ENCODE measurements at regions not wholly inside any gene's neighbourhood (a gene's known extent, or its start where the extent isn't known, plus 50 kb on each side); places are given as distances from the start of the nearest gene placed in this dataset.
"Not testable (repeated sequence)": the region's sequence is repeated elsewhere in the genome, so short reads cannot be mapped to it uniquely, and the experiment has no call there.

DNA sequence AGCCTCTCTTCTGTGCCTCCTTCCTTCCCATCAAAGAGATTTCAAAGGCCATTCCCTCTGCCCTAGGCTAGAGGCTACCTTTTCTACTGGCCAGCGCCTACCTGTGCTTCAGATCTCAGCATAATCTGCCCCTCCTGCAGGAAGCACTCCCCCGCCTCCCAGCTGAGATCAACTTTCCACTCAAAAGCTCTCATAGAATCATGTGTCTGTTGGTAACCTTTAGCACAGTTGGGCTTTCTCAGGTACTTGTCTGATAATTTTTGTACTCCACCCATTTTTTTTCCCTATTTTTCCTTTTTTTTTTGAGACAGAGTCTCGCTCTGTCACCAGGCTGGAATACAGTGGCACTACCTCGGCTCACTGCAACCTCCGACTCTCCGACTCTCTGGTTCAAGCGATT, 231.0 kb upstream of the PRSS58 start:
- no peak overlapping the region for H3K4me3 ChIP-seq
- intact Hi-C loops (cut with DNase I, micrococcal nuclease) = no loop called here
- no peaks in the 10 kb centered on the region for H3K9me3 ChIP-seq
- no peaks in the 10 kb centered on the region for H3K4me1 ChIP-seq (ENCODE audit: low read depth)
- H3K36me3 ChIP-seq (ENCODE audit: low read depth) = no peaks in the 10 kb centered on the region
- TF ChIP-seq, protein P1, sequence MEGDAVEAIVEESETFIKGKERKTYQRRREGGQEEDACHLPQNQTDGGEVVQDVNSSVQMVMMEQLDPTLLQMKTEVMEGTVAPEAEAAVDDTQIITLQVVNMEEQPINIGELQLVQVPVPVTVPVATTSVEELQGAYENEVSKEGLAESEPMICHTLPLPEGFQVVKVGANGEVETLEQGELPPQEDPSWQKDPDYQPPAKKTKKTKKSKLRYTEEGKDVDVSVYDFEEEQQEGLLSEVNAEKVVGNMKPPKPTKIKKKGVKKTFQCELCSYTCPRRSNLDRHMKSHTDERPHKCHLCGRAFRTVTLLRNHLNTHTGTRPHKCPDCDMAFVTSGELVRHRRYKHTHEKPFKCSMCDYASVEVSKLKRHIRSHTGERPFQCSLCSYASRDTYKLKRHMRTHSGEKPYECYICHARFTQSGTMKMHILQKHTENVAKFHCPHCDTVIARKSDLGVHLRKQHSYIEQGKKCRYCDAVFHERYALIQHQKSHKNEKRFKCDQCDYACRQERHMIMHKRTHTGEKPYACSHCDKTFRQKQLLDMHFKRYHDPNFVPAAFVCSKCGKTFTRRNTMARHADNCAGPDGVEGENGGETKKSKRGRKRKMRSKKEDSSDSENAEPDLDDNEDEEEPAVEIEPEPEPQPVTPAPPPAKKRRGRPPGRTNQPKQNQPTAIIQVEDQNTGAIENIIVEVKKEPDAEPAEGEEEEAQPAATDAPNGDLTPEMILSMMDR (IDR thresholded peaks at IDR 0.05) = no peak
- ATAC-seq = peak; percentile 75
- DNase-seq = no peak

DNA sequence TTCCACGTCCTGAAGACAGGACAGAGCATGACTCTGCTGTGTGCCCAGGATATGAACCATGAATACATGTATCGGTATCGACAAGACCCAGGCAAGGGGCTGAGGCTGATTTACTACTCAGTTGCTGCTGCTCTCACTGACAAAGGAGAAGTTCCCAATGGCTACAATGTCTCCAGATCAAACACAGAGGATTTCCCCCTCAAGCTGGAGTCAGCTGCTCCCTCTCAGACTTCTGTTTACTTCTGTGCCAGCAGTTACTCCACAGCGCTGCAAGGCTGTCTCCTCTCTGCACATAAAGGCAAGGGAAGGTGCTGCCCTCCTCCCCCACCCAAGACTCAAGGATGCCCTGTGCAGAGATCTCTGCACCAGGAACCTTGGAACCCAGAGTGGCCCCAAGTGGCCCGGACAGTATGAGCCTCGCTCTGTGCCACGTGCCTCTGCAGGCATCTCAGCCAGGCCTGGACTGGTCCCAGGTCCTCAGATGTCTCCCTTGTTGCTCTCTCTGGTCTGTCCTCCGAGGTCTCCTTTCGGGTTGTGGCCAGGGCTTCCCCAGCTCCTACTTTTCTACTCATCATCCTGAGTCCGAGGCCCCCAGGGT, 230.3 kb upstream of the PRSS58 start:
- Histone ChIP-seq H3K36me3 (ENCODE audit: low read depth) (no peaks in the 10 kb centered on the region), H3K9me3 (no peaks in the 10 kb centered on the region), H3K4me3 (no peak overlapping the region), H3K4me1 (ENCODE audit: low read depth) (peaks cover under 1% of the 10 kb centered on the region)
- intact Hi-C loops (cut with DNase I, micrococcal nuclease) = no loop called here
- ATAC-seq (peak; percentile 35), DNase-seq (no peak)
- TF ChIP-seq, protein P1 (IDR thresholded peaks at IDR 0.05) = no peak

DNA sequence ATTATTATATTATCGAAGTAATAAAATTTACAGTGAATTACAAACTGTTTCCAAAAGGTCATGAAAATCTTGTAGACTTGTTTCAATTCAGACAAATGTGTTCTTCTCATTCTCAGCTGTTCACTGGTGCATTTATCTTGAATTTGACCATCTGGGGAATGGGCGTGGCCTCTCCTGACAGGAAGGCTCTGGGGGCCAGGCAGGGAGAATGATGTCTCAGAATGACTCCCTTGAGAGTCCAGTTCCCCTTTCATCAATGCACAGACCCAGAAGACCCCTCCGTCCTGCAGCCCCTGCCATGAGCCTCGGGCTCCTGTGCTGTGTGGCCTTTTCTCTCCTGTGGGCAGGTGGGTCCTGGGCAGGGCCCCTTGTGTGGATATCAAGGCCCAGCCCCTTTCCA, 229.7 kb upstream of the PRSS58 start:
- intact Hi-C loops (cut with DNase I, micrococcal nuclease); DNase-seq; H3K9me3 ChIP-seq; H3K4me1 ChIP-seq (ENCODE audit: low read depth); H3K36me3 ChIP-seq (ENCODE audit: low read depth); ATAC-seq; H3K4me3 ChIP-seq: not testable (repeated sequence)

DNA sequence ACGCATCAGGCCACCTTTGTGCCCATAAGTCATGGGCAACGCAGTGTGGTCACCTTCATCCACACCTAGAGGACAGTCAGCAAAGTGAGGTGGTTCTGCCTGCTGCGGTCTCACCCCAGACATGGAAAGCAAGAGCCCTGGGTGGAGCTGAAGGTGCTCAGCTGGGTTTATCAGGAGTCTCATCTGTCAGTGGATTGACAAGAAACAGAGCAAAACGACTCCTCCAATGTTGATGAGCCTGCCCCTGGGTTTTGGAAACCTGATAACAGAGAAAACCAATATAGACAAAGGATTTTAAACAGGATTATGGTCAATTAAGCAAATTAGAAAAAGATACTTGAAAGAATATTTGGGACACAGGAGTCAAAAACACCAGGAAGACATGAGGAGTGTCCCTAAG, 229.3 kb upstream of the PRSS58 start:
- Histone ChIP-seq H3K4me3 (no peak overlapping the region), H3K9me3 (no peaks in the 10 kb centered on the region), H3K4me1 (ENCODE audit: low read depth) (peaks cover 4% of the 10 kb centered on the region), H3K36me3 (ENCODE audit: low read depth) (no peaks in the 10 kb centered on the region)
- ATAC-seq (no peak), DNase-seq (no peak)
- intact Hi-C loops (cut with DNase I, micrococcal nuclease) = no loop called here
- TF ChIP-seq, protein P1 (IDR thresholded peaks at IDR 0.05) = no peak

DNA sequence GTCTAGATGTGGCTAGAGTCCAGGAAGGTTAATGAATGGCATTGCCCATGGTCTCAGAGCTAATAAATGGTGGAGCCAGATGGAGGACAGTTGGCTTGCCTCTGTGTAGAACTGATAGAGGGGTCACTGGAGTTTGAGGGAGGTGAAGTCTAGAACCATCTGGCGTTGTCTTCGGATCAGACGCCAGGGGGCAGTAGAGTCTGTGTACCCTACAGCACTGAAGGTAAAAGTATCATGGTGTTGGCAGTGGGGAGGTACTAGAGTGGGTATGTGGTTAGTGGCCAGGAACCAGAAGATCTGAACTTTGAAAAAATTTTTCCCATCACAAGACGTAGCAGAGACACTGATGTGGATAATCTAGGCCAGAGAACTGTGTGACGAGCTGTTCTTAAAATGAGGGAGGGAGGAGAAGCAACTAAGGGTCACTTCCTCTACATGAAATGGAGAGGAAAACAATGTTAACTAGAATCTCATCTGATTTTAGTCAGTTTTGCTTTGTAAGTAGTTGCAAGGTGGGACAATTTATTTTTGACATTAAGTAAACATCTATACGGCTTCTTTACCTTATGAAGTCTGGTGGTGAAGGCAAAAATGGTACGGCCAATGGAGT, 227.9 kb upstream of the PRSS58 start:
- Histone ChIP-seq H3K36me3 (ENCODE audit: low read depth) (no peaks in the 10 kb centered on the region), H3K4me3 (no peak overlapping the region), H3K9me3 (no peaks in the 10 kb centered on the region), H3K4me1 (ENCODE audit: low read depth) (peaks cover 4% of the 10 kb centered on the region)
- intact Hi-C loops (cut with DNase I, micrococcal nuclease) = no loop called here
- TF ChIP-seq, protein P1 (IDR thresholded peaks at IDR 0.05) = no peak
- ATAC-seq (no peak), DNase-seq (no peak)

DNA sequence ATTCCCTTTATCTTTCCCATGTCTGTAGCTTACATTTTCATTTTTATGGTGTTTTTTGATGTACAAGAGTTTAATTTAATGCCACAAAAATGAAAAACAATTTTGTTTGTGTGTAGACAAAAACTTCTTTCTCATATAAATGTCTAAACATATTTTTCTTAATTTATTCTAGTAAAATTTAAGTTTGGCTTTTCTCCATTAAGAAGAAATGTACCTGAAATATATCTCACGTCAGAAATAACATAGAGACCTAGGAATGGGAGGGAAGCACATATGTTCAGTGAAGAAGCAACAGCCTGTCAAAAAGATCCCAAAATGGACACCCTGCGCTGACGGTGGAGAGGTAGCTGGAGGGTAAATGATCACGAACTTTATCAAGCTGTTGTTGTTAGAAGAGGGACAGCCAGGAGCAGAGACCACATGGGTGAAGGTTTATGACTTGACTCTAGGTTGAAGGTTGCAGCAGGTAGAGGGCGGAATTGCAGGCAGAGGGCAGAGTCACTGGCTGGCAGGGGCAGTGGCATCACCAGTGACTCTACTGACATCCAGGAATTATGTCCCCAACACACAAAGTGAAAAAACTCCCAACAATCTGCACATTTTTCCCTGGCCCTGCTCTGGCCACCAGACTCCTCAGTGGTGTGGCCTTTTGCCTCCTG, 225.9 kb upstream of the PRSS58 start:
- no peak for DNase-seq
- intact Hi-C loops (cut with DNase I, micrococcal nuclease) = no loop called here
- peak; percentile 21 for ATAC-seq

More for the DNA sequence above, 225.9 kb upstream of the PRSS58 start:
- Histone ChIP-seq H3K4me1 (ENCODE audit: low read depth) (peaks cover 4% of the 10 kb centered on the region), H3K36me3 (ENCODE audit: low read depth) (no peaks in the 10 kb centered on the region), H3K9me3 (no peaks in the 10 kb centered on the region), H3K4me3 (no peak overlapping the region)
- TF ChIP-seq, protein P1 (IDR thresholded peaks at IDR 0.05) = no peak

All from mucosa of descending colon (tissue), 3 donors.